ENCODE measurements at regions not wholly inside any gene's neighbourhood (a gene's known extent, or its start where the extent isn't known, plus 50 kb on each side); places are given as distances from the start of the nearest gene placed in this dataset.

GRCh38 chr3:106590216-106590615 lies 721.4 kb upstream of the CBLB start:
- DNase-seq (ENCODE audit: insufficient read length), result no peak
- no peak for FAIRE-seq
- TF ChIP-seq POLR2A (IDR thresholded peaks at IDR 0.05; ENCODE audit: low read depth, low read length) (no peak), TAF1 (IDR thresholded peaks at IDR 0.05; ENCODE audit: borderline replicate concordance, low read depth, low read length) (no peak), POLR2AphosphoS5 (IDR thresholded peaks at IDR 0.05; ENCODE audit: low read depth, low read length) (no peak)

- FAIRE-seq, result no peak
- TF ChIP-seq TAF1 (IDR thresholded peaks at IDR 0.05; ENCODE audit: borderline replicate concordance, low read depth, low read length) (no peak), POLR2A (IDR thresholded peaks at IDR 0.05; ENCODE audit: low read depth, low read length) (no peak), POLR2AphosphoS5 (IDR thresholded peaks at IDR 0.05; ENCODE audit: low read depth, low read length) (no peak)
- DNase-seq (ENCODE audit: insufficient read length), result no peak
Measured at GRCh38 chr3:106593381-106593780, 724.6 kb upstream of the CBLB start.

GRCh38 chr3:106609666-106610301 lies 741.0 kb upstream of the CBLB start:
- TF ChIP-seq TAF1 (IDR thresholded peaks at IDR 0.05; ENCODE audit: borderline replicate concordance, low read depth, low read length) (no peak), POLR2A (IDR thresholded peaks at IDR 0.05; ENCODE audit: low read depth, low read length) (no peak), POLR2AphosphoS5 (IDR thresholded peaks at IDR 0.05; ENCODE audit: low read depth, low read length) (no peak)
- DNase-seq (ENCODE audit: insufficient read length) (no peak), FAIRE-seq (peak; percentile 62)

GRCh38 chr3:106610362-106610959 lies 741.6 kb upstream of the CBLB start:
- DNase-seq (ENCODE audit: insufficient read length) (no peak), FAIRE-seq (no peak)
- TF ChIP-seq POLR2AphosphoS5 (IDR thresholded peaks at IDR 0.05; ENCODE audit: low read depth, low read length) (no peak), TAF1 (IDR thresholded peaks at IDR 0.05; ENCODE audit: borderline replicate concordance, low read depth, low read length) (no peak), POLR2A (IDR thresholded peaks at IDR 0.05; ENCODE audit: low read depth, low read length) (no peak)

GRCh38 chr3:106611116-106611515 lies 742.3 kb upstream of the CBLB start:
- FAIRE-seq, result no peak
- no peak for DNase-seq (ENCODE audit: insufficient read length)
- TF ChIP-seq POLR2A (IDR thresholded peaks at IDR 0.05; ENCODE audit: low read depth, low read length) (no peak), POLR2AphosphoS5 (IDR thresholded peaks at IDR 0.05; ENCODE audit: low read depth, low read length) (no peak), TAF1 (IDR thresholded peaks at IDR 0.05; ENCODE audit: borderline replicate concordance, low read depth, low read length) (no peak)

- TF ChIP-seq TAF1 (IDR thresholded peaks at IDR 0.05; ENCODE audit: borderline replicate concordance, low read depth, low read length), result no peak
- TF ChIP-seq POLR2A (IDR thresholded peaks at IDR 0.05; ENCODE audit: low read depth, low read length), result no peak
- TF ChIP-seq POLR2AphosphoS5 (IDR thresholded peaks at IDR 0.05; ENCODE audit: low read depth, low read length), result no peak
- DNase-seq (ENCODE audit: insufficient read length) (no peak), FAIRE-seq (no peak)
Measured at GRCh38 chr3:106611841-106612240, 743.0 kb upstream of the CBLB start.

- no peak for FAIRE-seq
- TF ChIP-seq POLR2A (IDR thresholded peaks at IDR 0.05; ENCODE audit: low read depth, low read length) (no peak), POLR2AphosphoS5 (IDR thresholded peaks at IDR 0.05; ENCODE audit: low read depth, low read length) (no peak), TAF1 (IDR thresholded peaks at IDR 0.05; ENCODE audit: borderline replicate concordance, low read depth, low read length) (no peak)
- no peak for DNase-seq (ENCODE audit: insufficient read length)
Measured at GRCh38 chr3:106616556-106616955, 747.7 kb upstream of the CBLB start.

- DNase-seq (ENCODE audit: insufficient read length), result no peak
- no peak for FAIRE-seq
- no peak for TF ChIP-seq POLR2A (IDR thresholded peaks at IDR 0.05; ENCODE audit: low read depth, low read length)
Measured at GRCh38 chr3:106617276-106617675, 748.5 kb upstream of the CBLB start.

GRCh38 chr3:106620646-106621045 lies 751.8 kb upstream of the CBLB start:
- TF ChIP-seq POLR2AphosphoS5 (IDR thresholded peaks at IDR 0.05; ENCODE audit: low read depth, low read length) (no peak), TAF1 (IDR thresholded peaks at IDR 0.05; ENCODE audit: borderline replicate concordance, low read depth, low read length) (no peak), POLR2A (IDR thresholded peaks at IDR 0.05; ENCODE audit: low read depth, low read length) (no peak)
- FAIRE-seq, result no peak

GRCh38 chr3:106624154-106624553 lies 753.1 kb upstream of the CCDC54 start:
- FAIRE-seq (no peak), DNase-seq (ENCODE audit: insufficient read length) (no peak)
- TF ChIP-seq TAF1 (IDR thresholded peaks at IDR 0.05; ENCODE audit: borderline replicate concordance, low read depth, low read length) (no peak), POLR2AphosphoS5 (IDR thresholded peaks at IDR 0.05; ENCODE audit: low read depth, low read length) (no peak), POLR2A (IDR thresholded peaks at IDR 0.05; ENCODE audit: low read depth, low read length) (no peak)

More at GRCh38 chr3:106620646-106621045, 751.8 kb upstream of the CBLB start:
- no peak for DNase-seq (ENCODE audit: insufficient read length)

- no peak for FAIRE-seq
- TF ChIP-seq POLR2A (IDR thresholded peaks at IDR 0.05; ENCODE audit: low read depth, low read length) (no peak), TAF1 (IDR thresholded peaks at IDR 0.05; ENCODE audit: borderline replicate concordance, low read depth, low read length) (no peak), POLR2AphosphoS5 (IDR thresholded peaks at IDR 0.05; ENCODE audit: low read depth, low read length) (no peak)
- DNase-seq (ENCODE audit: insufficient read length), result no peak
Measured at GRCh38 chr3:106628407-106628806, 748.8 kb upstream of the CCDC54 start.

- FAIRE-seq, result peak; percentile 58
- no peak for DNase-seq (ENCODE audit: insufficient read length)
- TF ChIP-seq POLR2A (IDR thresholded peaks at IDR 0.05; ENCODE audit: low read depth, low read length) (no peak), POLR2AphosphoS5 (IDR thresholded peaks at IDR 0.05; ENCODE audit: low read depth, low read length) (no peak), TAF1 (IDR thresholded peaks at IDR 0.05; ENCODE audit: borderline replicate concordance, low read depth, low read length) (no peak)
Measured at GRCh38 chr3:106629215-106629832, 747.9 kb upstream of the CCDC54 start.

All from GM12892 (cell line).